ENCODE measurements at regions not wholly inside any gene's neighbourhood (a gene's known extent, or its start where the extent isn't known, plus 50 kb on each side); places are given as distances from the start of the nearest gene placed in this dataset.

- ATAC-seq (no peak), DNase-seq (ENCODE audit: low spot score) (no peak)
Measured at GRCh38 chr5:74112372-74113195, 486.6 kb downstream of the ARHGEF28 start.

- DNase-seq (ENCODE audit: low spot score) (no peak), ATAC-seq (no peak)
Measured at GRCh38 chr5:74111764-74112163, 485.8 kb downstream of the ARHGEF28 start.

- ATAC-seq (no peak), DNase-seq (ENCODE audit: low spot score) (no peak)
Measured at GRCh38 chr5:74109344-74109743, 483.3 kb downstream of the ARHGEF28 start.

GRCh38 chr5:74107899-74108298, 481.9 kb downstream of the ARHGEF28 start:
- no peak for ATAC-seq
- DNase-seq (ENCODE audit: low spot score): no peak

GRCh38 chr5:74105126-74105780, 479.3 kb downstream of the ARHGEF28 start:
- DNase-seq (ENCODE audit: low spot score) (no peak), ATAC-seq (peak; percentile 36)

GRCh38 chr5:74103131-74104023, 477.4 kb downstream of the ARHGEF28 start:
- DNase-seq (ENCODE audit: low spot score) (no peak), ATAC-seq (no peak)

GRCh38 chr5:74100268-74100665, 474.3 kb downstream of the ARHGEF28 start:
- no peak for ATAC-seq
- no peak for DNase-seq (ENCODE audit: low spot score)

- ATAC-seq (no peak), DNase-seq (ENCODE audit: low spot score) (no peak)
Measured at GRCh38 chr5:74099538-74100267, 473.7 kb downstream of the ARHGEF28 start.

- ATAC-seq (no peak), DNase-seq (ENCODE audit: low spot score) (no peak)
Measured at GRCh38 chr5:74098941-74099340, 472.9 kb downstream of the ARHGEF28 start.

GRCh38 chr5:74098456-74098855, 472.5 kb downstream of the ARHGEF28 start:
- DNase-seq (ENCODE audit: low spot score) (no peak), ATAC-seq (no peak)

- DNase-seq (ENCODE audit: low spot score) (no peak), ATAC-seq (no peak)
Measured at GRCh38 chr5:74096325-74096724, 470.3 kb downstream of the ARHGEF28 start.

GRCh38 chr5:74095871-74096270, 469.9 kb downstream of the ARHGEF28 start:
- DNase-seq (ENCODE audit: low spot score): no peak
- no peak for ATAC-seq

- no peak for DNase-seq (ENCODE audit: low spot score)
- no peak for ATAC-seq
Measured at GRCh38 chr5:74094782-74095108, 468.7 kb downstream of the ARHGEF28 start.

- ATAC-seq (no peak), DNase-seq (ENCODE audit: low spot score) (no peak)
Measured at GRCh38 chr5:74094096-74094781, 468.2 kb downstream of the ARHGEF28 start.

GRCh38 chr5:74093561-74093960, 467.6 kb downstream of the ARHGEF28 start:
- ATAC-seq (no peak), DNase-seq (ENCODE audit: low spot score) (no peak)

- ATAC-seq (no peak), DNase-seq (ENCODE audit: low spot score) (no peak)
Measured at GRCh38 chr5:74092766-74093165, 466.8 kb downstream of the ARHGEF28 start.

- no peak for ATAC-seq
- no peak for DNase-seq (ENCODE audit: low spot score)
Measured at GRCh38 chr5:74085782-74086181, 459.8 kb downstream of the ARHGEF28 start.

GRCh38 chr5:74085186-74085585, 459.2 kb downstream of the ARHGEF28 start:
- no peak for ATAC-seq

GRCh38 chr5:74083096-74083791, 457.2 kb downstream of the ARHGEF28 start:
- ATAC-seq: no peak
- DNase-seq (ENCODE audit: low spot score): no peak

More at GRCh38 chr5:74085186-74085585, 459.2 kb downstream of the ARHGEF28 start:
- DNase-seq (ENCODE audit: low spot score): no peak

All from left lobe of liver (tissue), 2 donors.